Heart right ventricle (tissue), 16 donors: ENCODE measurements at regions not wholly inside any gene's neighbourhood (a gene's known extent, or its start where the extent isn't known, plus 50 kb on each side); places are given as distances from the start of the nearest gene placed in this dataset.
A peak's percentile ranks its signal among the peaks of the same experiment; 100 is the strongest.

Source experiments
- ATAC-seq, 8 donors: fragments of 200-7000 bp; cut with Tn5 transposase; one replicate each; pipeline ENCODE4 v1.9.1; 2020; ENCODE audit warnings: mild to moderate bottlenecking in 8 of 8, moderate library complexity in 8 of 8, moderate number of reproducible peaks in 1 of 8
- DNase-seq, 2 donors: peaks; one replicate each; pipeline ENCODE4 v3.0.0-alpha.2; 2020
- H3K27ac ChIP-seq, 10 donors: fragments of 200-600 bp; sonication (generic) in 2 of 10; one replicate each; pipeline versions ENCODE4 v1.5.0 to v1.8.0; 2020 to 2022; ENCODE audit warnings: mild to moderate bottlenecking in 3 of 10
- H3K27me3 ChIP-seq, 7 donors: fragments of 200-600 bp; one replicate each; pipeline ENCODE4 v1.8.0; 2021 to 2022; ENCODE audit warnings: mild to moderate bottlenecking in 2 of 7
- H3K36me3 ChIP-seq, 9 donors: fragments of 200-600 bp; sonication (generic) in 1 of 9; one replicate each; pipeline versions ENCODE4 v1.5.0 to v1.8.0; 2020 to 2022; ENCODE audit warnings: mild to moderate bottlenecking in 2 of 9
- H3K4me1 ChIP-seq, 9 donors: fragments of 200-600 bp; sonication (generic) in 1 of 9; one replicate each; pipeline versions ENCODE4 v1.5.0 to v1.8.0; 2020 to 2022; ENCODE audit warnings: mild to moderate bottlenecking in 4 of 9
- H3K4me3 ChIP-seq, 10 donors: fragments of 200-600 bp; sonication (generic) in 2 of 10; one replicate each; pipeline versions ENCODE4 v1.5.0 to v1.8.0; 2020 to 2022; ENCODE audit warnings: mild to moderate bottlenecking in 7 of 10, moderate library complexity in 2 of 10
- H3K9me3 ChIP-seq, 11 donors: fragments of 200-600 bp in 10 of 11; sonication (generic) in 2 of 11; one replicate each; pipeline versions ENCODE4 v1.5.0 to v1.8.0; 2013 to 2022; ENCODE audit warnings: mild to moderate bottlenecking in 2 of 11, control low read depth in 1 of 11, moderate library complexity in 1 of 11
- CTCF ChIP-seq, 9 donors: fragments of 200-600 bp; sonication (generic) in 2 of 9; IDR thresholded peaks; one replicate each; pipeline versions ENCODE4 v1.5.0 to v1.8.0; 2021 to 2022; ENCODE audit warnings: antibody characterized with exemption in 9 of 9, mild to moderate bottlenecking in 5 of 9, moderate library complexity in 1 of 9
- WGBS, 2 donors: extraction: QIAGEN DNeasy Blood & Tissue Kit; methylation state at CpG; one replicate each; pipeline ENCODE4 v1.1.7; 2013; ENCODE audit warnings: inconsistent platforms in 1 of 2; 5-methylcytosine and 5-hydroxymethylcytosine counted together
- intact Hi-C, 10 donors: fragments of 100-400 bp; cut with DNase I; formaldehyde crosslinking; loops; one replicate each; pipeline versions ENCODE4 v1.11.1 to v1.14.2; 2022
- donor health status: Arrhythmogenic right ventricular cardiomyopathy.
- donor health status: ischemic (EF 13 %, LVEDD 7.1; RV severe dilation, severe dysfunction).
- donor health status: healthy with polysubstance abuse.
- donor health status: DM: no; HTN: yes; CAD: no.
- donor health status: DM: no; HTN: no; CAD: no.
- donor health status: ischemic (EF 25% LVEDD 6.9; RV normal size, moderate dysfunction).
- donor health status: ischemic (EF 25% LVEDD 5.7; RV mildly dilated, moderate dysfunction).
- donor health status: healthy.
- donor health status: DM: yes; HTN: yes; CAD: no.
- donor health status: Ischemic cardiomyopathy.
- donor health status: ischemic (EF 35%, LVEDD 5.7; RV mildly dilated, moderate dysfunction).
- donor health status: nonischemic (EF 11% LVEDD 7.7; RV severe dilation, severe dysfunction).
- donor health status: DM: yes; HTN: yes; CAD: no.
- donor health status: PGD.
- donor health status: ischemic (EF 29% LVEDD 5.4; RV normal size, mild dysfunction).
- donor health status: nonischemic (EF 23%, LVEDD 6.1; RV moderate dilation, normal function).

GRCh38 chr16:87065446-87066132 lies 251.6 kb downstream of the C16orf95 start:
- H3K27me3 ChIP-seq = peaks cover 0 to 56% (median 33%) of the 10 kb centered on the region in 7 donors
- peak overlapping the region in 1 of 10 donors; percentile 16 for H3K4me3 ChIP-seq
- ATAC-seq (no peak), DNase-seq (no peak)
- TF ChIP-seq CTCF (IDR thresholded peaks at IDR 0.05) = no peak
- WGBS, 2 donors = 67 to 73% methylated on average over 14 of the region's 14 CpGs
- no peaks in the 10 kb centered on the region for H3K9me3 ChIP-seq
- H3K36me3 ChIP-seq = no peaks in the 10 kb centered on the region
- intact Hi-C loops = loop anchor here in 4 of 10 donors (2.0 to 10.0 kb wide), 4 partner anchors 209 to 503 kb away; no protein-coding TSS in a partner anchor
- H3K4me1 ChIP-seq = peaks cover 0 to 9% (median 0%) of the 10 kb centered on the region in 9 donors
- H3K27ac ChIP-seq = no peak overlapping the region

GRCh38 chr16:87066133-87067002 lies 250.8 kb downstream of the C16orf95 start:
- Histone ChIP-seq H3K4me3 (no peak overlapping the region), H3K27me3 (peaks cover 0 to 63% (median 36%) of the 10 kb centered on the region in 7 donors), H3K4me1 (peaks cover 0 to 9% (median 0%) of the 10 kb centered on the region in 9 donors), H3K9me3 (no peaks in the 10 kb centered on the region), H3K27ac (no peak overlapping the region), H3K36me3 (no peaks in the 10 kb centered on the region)
- no peak for TF ChIP-seq CTCF (IDR thresholded peaks at IDR 0.05)
- ATAC-seq = peak in 1 of 8 donors; percentile 30
- intact Hi-C loops = loop anchor here in 3 of 10 donors (5.0 to 10.0 kb wide), 2 partner anchors 208 to 211 kb away; no protein-coding TSS in a partner anchor
- no peak for DNase-seq
- WGBS, 2 donors = 88 to 90% methylated on average over 30 of the region's 30 CpGs

GRCh38 chr16:87067003-87067556 lies 250.1 kb downstream of the C16orf95 start:
- peaks cover 0 to 9% (median 0%) of the 10 kb centered on the region in 9 donors for H3K4me1 ChIP-seq
- intact Hi-C loops = loop anchor here in 3 of 10 donors (5.0 to 10.0 kb wide), 2 partner anchors 208 to 210 kb away; no protein-coding TSS in a partner anchor
- WGBS, 2 donors = 88 to 90% methylated on average over 24 of the region's 24 CpGs
- H3K36me3 ChIP-seq = no peaks in the 10 kb centered on the region
- no peak for DNase-seq
- H3K4me3 ChIP-seq = no peak overlapping the region
- no peaks in the 10 kb centered on the region for H3K9me3 ChIP-seq
- H3K27me3 ChIP-seq = peaks cover 0 to 70% (median 36%) of the 10 kb centered on the region in 7 donors
- no peak for TF ChIP-seq CTCF (IDR thresholded peaks at IDR 0.05)
- H3K27ac ChIP-seq = no peak overlapping the region
- ATAC-seq = no peak
